NCI-H1417 treated with DMSO at 0.1 percent for 48 hours (cell line): ENCODE measurements at regions not wholly inside any gene's neighbourhood (a gene's known extent, or its start where the extent isn't known, plus 50 kb on each side); places are given as distances from the start of the nearest gene placed in this dataset.
"Not testable (repeated sequence)": the region's sequence is repeated elsewhere in the genome, so short reads cannot be mapped to it uniquely, and the experiment has no call there.

Experiments used
- DNase-seq: peaks from one replicate; lab custom pipeline; 2025; lab: John Stamatoyannopoulos, UW

DNA sequence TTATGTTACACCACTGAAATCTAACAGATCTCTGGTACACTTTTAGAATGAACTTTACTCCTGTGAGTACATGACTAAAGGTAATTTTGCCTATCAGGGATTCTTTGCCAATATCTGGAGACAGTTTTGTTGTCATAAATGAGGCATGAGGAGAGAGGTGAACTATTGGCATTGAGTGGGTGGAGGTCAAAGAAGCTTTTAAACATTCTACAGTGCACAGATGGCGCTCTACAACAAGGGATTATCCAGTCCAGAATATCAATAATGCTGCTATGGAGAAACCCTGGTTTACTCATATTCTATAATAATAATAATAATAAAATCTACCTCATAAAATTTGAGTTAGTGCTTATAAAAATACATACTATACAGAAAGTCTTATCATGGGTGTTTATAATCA lies 702.3 kb downstream of the SI start:
- no peak for DNase-seq

DNA sequence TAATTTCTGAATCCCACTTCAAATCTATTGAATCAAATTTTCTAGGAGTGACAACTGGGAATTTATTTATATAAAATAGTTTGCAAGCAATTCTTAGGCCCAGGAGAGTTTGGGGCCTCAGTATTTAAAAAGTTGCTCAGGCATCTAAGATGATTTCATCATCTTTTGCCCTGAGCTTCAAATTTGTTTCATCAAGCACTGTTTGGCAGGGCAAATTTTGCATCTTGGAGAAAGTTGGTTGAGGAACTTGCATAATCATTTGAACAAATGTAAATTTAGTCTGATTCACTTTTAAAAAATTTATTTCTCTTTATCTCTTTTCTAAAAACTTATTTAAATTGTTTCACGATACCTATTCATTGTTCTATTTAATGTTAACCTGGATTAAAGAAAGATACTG lies 702.8 kb downstream of the SI start:
- no peak for DNase-seq

DNA sequence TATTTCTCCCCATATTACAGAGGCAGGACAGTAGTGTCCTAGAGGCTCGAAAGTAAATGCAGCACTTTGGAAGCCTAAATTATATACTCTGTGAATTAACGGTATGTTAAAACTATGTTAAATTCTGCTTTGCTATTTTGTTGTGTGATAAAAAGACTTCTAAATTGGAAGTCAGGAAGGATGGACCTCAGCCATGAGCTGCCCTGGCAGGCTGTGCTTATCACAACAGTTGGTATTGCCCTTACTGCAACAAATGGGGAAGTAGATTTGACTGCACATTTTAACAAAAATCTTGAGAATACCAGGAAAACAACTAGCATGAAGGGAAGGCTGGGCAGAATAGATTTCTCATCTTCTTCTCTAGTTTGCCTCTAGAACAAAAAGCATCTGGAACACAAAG lies 706.6 kb downstream of the SI start:
- no peak for DNase-seq

DNA sequence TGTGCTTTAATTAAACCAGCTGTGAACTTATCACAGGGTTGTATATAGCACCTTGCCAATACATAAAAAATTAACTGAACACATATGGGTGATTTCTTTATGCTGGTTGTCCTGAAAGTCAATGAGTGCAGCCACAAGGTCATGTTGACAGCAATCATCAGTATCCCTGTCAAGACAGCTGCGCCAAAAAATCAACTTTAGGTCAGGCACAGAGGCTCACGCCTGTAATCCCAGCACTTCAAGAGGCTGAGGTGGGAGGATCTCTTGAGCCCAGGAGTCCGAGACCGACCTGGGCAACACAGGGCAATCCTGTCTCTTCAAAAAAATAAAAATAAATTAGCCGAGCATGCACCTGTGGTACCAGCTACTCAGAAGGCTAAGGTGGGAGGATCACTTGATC lies 707.3 kb downstream of the SI start:
- no peak for DNase-seq

DNA sequence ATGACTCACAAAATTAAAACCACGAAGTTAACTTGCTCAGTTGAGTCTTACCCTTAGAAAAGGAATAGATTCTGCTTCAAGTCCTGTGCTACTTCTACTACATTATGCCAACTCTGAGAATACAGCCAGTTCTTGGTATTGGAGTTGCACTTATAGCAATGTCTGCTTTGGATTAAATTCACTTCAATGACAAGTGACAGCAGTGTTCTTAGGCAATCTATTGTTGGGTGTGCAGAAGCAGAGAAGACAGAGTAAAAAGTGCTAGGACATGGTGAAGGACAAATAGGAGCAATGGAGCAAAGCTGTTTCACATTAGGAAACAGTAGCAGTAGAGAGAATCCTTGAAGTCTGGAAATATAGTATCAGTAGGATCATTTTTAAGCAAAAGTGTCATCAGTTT lies 713.1 kb downstream of the SI start:
- no peak for DNase-seq

DNA sequence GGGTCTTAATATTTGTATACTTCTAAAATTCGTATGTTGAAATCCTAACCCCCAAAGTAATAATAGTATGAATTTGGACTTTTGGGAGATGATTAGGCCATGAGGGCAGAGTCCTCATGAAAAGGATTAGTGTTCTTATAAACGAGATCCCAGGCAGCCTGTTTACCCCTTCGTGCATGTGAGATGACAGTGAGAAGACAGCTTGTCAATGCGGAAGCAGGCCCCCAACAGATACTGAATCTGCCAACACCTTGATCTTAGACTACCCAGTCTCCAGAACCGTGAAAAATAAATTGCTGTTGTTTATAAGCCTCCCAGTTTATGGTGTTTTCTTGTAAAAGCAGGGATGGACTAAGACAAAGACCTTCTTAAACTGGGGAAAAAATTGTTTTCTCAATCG lies 714.2 kb downstream of the SI start:
- no peak for DNase-seq

DNA sequence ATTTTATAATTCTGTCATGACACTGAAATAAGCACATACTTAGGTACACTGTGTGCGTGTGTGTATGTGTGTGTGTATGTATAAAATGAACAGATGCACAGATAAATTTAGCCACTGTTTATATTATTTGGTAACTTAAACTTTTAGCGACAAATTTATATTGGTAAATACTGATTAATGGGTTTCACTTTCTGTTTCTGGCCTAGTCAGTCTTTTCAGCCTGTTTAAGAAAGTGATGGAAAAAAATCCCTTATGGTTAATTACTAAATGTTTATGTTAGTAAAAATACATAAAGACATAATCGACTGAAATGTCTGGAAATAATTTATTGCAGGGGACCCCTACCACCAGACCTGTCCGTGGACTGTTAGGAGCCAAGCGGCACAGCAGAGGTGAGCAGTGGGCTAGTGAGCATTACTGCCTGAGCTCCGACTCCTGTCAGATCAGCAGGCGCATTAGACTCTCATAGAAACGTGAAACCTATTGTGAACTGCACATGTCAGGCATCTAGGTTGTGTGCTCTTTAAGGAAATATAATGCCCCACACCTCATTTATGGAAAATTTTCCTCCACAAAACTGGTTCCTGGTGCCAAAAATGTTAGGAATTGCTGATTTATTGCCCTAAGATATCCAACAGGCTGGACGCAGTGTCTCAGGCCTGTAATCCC lies 717.4 kb downstream of the SI start:
- no peak for DNase-seq

DNA sequence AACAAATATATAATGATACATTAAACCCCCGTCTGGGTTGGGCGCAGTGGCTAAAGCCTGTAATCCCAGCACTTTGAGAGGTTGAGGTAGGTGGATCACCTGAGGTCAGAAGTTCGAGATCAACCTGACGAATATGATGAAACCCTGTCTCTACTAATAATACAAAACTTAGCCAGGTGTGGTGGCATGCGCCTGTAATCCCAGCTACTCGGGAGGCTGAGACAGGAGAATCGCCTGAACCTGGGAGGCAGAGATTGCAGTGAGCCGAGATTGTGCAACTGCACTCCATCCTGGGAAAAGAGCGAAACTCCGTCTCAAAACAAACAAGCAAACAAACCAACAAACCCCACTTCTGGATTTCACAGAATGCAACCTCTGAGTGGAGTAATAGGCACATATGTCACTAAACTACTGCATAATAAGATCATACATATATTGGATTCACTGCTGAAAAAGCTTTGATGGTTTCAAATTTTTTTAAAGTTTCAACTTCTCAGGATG lies 718.2 kb downstream of the SI start:
- no peak for DNase-seq

DNA sequence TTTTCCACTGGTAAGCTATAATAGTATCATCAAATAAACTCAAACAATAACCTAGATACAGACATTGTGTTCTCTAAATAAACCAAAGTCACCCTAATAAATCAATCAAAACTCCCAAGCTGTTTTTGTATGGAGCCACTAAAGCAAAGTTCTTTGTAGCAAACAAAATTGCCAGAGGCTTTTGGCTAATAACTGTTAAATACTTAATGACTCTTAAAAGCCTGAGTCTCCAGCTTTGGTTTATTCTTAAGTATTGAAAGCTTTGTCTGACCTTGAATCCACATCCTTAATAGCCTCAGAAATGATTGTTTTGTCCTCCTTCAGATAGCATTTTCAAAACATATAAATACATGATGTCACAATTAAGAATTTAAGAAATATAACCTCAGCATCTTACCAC lies 725.3 kb downstream of the SI start:
- DNase-seq = peak; percentile 58

DNA sequence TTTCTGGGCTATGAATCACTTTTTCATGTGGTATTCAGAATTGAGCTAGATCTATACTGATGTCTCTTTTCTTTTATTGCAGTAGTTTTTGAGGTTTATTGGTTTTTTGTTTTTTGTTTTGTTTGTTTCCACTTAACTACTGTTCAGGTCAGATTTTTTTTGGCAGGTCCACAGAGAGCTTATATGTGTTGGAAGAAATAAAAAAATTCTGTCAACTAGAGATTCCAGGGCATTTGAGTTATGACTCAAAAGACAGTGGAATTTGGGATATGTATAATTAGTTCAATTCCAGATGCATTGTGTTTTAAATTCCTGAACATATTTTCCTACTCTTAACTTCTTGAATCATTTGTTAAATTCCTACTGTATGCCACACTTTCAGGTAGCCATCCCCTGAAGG lies 727.2 kb downstream of the SI start:
- no peak for DNase-seq

DNA sequence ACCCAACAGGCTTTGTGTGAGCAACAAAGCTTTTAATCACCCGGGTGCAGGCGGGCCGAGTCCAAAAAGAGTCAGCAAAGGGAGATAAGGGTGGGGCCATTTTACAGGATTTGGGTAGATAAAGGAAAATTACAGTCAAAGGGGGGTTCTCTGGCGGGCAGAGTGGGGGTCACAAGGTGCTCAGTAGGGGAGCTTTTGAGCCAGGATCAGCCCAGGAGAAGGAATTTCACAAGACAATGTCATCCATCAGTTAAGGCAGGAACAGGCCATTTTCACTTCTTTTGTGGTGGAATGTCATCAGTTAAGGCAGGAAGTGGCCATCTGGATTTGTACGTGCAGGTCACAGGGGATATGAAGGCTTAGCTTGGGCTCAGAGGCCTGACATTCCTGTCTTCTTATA lies 736.1 kb downstream of the SI start:
- not testable (repeated sequence) for DNase-seq

DNA sequence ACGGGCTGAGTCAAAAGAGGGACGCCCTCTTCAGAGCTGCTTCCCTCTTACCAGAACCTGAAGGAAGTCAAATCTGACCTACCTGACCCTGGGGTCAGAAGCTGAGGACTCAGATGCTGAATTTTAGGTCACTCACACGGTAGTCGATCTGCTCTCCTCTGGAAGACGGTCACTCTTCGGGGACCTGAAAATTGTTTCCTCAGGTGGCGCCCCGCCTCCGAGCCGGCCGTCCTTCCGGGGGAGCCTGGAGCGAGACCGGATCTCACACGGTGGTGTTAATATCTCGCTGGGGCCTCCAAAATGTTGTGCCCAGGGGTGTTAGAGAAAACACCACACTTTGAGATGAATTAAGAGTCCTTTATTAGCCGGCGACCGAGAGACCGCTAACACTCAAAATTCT lies 737.2 kb downstream of the SI start:
- DNase-seq = no peak

DNA sequence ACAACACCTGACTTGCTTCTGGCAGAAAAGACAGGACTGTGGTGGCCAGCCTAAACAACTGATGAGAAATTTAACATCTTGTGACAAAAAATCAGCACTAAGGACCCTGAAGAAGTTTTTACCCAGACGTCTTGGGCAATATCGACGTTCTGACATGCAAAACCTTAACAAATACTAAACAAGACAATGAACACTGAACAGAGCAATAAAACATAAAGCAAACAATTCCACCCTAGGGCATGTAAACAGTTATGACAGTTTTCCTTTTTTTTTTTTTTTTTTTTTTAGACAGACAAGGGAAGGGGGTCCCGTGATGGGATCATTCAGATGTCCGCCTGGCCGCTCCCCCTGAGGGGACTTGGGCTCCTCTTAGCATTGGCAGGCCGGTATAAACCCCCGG lies 738.0 kb downstream of the SI start:
- DNase-seq = no peak

DNA sequence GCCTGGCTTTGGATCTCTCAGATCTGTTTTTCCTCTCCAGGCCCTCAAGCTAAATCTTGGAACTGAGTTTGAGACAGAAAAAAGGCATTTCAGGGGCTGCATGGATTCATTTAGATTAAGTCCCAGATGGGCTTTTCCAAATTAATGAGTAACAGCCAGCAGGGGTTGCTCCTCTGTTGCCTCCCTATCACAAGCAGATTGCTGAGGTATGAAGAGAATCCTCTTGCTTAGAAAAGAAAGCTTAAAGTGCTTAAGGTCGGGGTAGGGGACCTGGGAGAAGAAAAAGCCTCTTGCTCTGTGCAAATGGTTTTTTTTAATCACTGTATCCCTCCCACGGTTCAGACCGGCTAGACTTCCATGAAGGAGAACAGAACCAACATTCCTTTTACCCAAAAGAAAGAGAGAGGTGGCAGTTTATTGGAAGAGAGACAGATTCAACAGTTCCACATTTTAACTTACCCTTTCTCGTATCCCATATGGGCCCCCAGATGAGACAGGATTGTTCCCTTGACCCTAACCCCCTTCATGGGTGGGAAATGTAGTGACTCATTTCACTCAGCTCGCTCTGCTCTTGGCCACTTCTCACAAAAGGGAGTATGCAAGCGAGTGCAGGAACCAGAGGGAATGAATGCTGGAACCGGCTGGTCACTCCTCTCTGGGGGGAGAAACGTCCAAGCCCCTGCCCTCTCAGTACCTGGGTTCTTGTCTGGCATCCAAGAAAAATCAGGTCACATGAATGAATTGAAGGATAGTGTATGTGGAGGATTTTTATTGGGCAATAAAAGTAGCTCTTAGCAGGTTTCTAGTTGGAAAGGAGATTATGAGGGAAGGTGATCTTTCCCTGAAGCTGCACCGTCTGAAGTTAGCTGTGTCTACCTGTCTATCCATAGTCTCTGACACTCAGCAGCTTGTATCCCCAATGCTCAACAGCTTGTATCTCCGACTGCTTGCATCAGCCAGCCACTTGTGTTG lies 745.2 kb downstream of the SI start:
- no peak for DNase-seq

DNA sequence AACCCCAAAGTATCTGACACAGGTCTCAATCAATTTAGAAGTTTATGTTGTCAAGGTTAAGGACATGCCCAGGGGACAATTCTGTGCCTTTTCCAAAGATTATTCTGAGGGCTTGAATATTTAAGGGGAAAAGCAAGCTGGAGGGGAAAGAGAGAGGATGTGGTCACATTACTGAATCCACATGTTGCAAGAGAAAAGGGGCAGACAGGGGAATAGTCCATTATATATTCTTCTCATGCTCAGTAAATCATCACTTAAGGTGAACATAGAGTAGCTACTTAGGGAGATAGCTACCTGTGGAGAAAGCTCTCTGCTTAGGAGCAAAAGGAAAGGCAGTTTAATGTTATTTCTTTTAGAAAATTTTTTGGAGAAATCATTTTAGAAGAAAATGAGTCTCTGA lies 751.6 kb downstream of the SI start:
- no peak for DNase-seq

DNA sequence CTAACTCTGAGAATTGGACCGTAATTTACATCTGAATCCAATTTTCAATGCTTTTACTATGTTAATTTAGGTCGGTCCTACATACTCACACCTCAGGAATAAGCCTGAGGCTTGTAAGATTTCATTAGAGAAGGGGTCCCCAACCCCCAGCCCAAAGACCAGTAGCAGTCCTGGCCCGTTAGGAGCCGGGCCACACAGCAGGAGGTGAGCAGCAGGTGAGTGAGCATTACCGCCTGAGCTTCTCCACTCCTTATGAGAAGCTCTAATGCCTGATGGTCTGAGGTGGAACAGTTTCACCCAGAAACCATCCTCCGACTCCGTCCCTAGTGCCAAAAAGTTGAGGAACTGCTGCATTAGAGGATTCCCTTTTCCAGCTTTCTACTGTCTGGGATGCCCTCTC lies 757.3 kb downstream of the SI start:
- no peak for DNase-seq

DNA sequence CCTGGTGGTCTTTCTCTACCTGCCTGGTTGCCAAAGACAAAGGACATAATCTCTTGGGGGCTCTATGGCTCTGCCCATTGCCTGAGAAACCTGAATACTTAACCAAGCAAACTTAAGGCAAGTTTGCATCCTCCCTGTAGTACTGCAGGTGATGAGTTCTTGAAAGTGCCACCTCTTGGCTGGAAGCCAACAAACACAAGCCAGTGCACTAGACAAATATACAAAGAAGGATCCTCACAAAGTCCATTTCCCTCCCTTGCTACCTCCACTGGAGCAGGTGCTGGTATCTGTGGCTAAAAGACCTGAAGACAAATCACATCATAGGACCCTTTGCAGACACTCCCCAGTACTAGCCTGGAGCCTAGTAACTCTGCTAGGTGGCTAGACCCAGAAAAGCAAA lies 772.3 kb downstream of the SI start:
- DNase-seq = no peak

DNA sequence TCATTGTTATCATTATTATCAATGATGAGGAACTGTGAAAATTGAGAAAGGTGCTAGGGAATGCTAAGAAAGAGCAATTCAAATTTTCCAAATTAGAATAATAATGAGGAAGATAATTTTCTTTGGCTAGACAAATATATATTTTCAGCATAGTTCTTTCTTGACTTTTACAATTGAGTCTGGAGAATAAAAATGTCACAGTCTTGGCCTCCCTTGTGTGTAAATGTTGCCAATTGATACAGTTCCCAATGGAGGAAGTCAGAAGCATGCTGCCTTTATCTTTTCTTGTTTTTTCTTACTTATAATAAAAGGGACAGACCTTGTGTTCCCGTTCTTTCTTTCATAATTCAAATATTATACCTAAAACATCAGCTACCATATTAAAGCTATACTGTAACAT lies 774.4 kb downstream of the SI start:
- no peak for DNase-seq

DNA sequence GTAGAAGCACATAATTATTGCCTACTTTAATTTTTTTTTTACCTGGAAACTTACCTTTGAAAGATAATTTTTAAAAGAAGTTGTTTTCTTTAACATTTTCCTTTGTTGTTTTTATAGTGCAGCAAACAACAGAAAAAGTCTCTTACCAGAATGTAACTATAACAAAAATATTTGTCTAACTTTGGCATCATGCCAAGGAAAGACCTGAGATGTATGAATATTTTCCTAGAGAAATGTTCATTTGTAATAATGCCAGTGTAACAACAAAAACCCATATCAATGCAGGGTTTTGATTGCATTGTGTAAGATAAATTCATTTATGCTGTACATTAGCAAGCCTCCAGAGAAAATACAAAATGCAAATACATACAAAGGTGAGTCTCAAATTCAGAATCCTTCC lies 775.7 kb downstream of the SI start:
- no peak for DNase-seq

DNA sequence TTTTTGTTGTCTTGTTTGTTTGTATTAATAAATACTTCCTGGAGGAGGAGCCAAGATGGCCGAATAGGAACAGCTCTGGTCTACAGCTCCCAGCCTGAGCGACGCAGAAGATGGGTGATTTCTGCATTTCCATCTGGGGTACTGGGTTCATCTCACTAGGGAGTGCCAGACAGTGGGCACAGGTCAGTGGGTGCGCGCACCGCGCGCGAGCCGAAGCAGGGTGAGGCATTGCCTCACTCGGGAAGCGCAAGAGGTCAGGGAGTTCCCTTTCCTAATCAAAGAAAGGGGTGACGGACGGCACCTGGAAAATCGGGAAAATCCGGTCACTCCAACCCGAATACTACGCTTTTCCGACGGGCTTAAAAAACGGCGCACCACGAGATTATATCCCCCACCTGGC lies 786.8 kb downstream of the SI start:
- not testable (repeated sequence) for DNase-seq

DNA sequence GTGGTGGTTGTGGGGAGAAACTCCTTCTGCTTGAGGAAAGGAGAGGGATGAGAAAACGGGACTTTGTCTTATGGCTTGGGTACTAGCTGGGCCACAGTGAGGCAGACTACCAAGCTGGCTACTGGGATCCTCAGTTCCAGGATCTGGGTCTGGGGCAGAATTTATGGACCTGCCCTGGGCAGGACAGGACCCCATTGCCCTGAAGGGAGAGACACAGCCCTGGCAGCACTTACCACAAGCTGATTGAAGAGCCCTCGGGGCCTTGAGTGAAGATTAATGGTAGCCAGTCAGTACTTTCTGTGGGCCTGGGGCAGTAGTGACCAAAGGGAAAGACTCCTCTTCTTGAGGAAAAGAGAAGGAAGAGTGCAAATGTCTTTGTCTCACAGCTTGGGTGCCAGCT lies 799.7 kb downstream of the SI start:
- no peak for DNase-seq

DNA sequence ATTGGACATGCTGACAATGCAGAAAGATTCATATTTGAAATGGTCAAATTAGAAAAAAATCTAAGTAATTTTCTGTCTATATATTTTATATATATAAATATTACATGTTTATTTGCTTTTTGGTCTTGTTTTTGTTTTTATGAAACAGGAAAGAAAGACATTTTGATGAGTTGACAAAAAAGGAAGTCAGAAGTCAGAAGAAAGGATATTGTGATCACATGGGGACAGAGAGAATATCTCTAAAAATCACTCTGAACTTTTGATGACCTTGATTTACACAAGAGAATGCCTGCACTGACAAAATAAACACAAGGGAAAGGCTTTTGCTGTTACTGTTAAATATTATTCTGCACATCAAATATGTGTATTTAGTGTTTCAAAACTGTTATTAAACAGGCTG lies 811.2 kb downstream of the SI start:
- no peak for DNase-seq

DNA sequence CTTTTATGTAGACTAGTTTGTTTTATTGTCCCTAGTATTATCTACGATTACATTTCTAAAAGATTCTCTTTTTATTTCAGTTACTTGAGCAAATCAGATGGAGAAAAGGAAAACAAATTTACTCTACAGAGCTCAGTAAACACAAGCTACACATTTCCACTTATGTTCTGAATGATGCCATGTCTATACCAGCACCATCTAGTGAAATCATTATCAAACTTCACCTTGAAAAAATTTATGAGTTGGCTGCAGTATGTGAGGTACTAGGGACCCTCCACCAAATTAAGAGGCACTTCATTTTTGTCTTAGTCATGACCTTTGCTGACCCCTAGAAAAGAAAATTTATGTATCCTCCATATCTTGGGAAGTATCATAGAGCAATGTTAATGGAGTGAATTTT lies 827.4 kb downstream of the SI start:
- no peak for DNase-seq
